SK-N-SH treated with all-trans-retinoic acid at 6 μM for 48 hours (cell line): ENCODE measurements at regions not wholly inside any gene's neighbourhood (a gene's known extent, or its start where the extent isn't known, plus 50 kb on each side); places are given as distances from the start of the nearest gene placed in this dataset.
A peak's percentile ranks its signal among the peaks of the same experiment; 100 is the strongest.

Source experiments
- ATAC-seq: fragments of 200-7000 bp; cut with Tn5 transposase; 3 replicates; pipeline ENCODE4 v1.9.1; 2020; ENCODE audit warnings: mild to moderate bottlenecking, moderate library complexity
- ARNTL ChIP-seq: fragments of 450-650 bp; formaldehyde crosslinking; IDR thresholded peaks from 2 replicates; pipeline ENCODE4 v1.5.0; 2020; ENCODE audit warnings: low read depth, mild to moderate bottlenecking, moderate library complexity, borderline replicate concordance
- BACH2 ChIP-seq: fragments of 250-450 bp; sonication (Bioruptor Pico); IDR thresholded peaks from 2 replicates; pipeline ENCODE4 v1.9.0; 2021; ENCODE audit warnings: mild to moderate bottlenecking, borderline replicate concordance
- CREB5 ChIP-seq: fragments of 250-450 bp; sonication (Bioruptor Pico); IDR thresholded peaks from 2 replicates; pipeline ENCODE4 v1.5.1; 2020; ENCODE audit warnings: low read depth, mild to moderate bottlenecking, moderate library complexity
- CSDC2 ChIP-seq: fragments of 250-450 bp; sonication (Bioruptor Pico); IDR thresholded peaks from 2 replicates; pipeline ENCODE4 v1.5.0; 2020; ENCODE audit warnings: mild to moderate bottlenecking, moderate library complexity
- ESRRG ChIP-seq: fragments of 250-450 bp; sonication (Bioruptor Pico); IDR thresholded peaks from 2 replicates; pipeline ENCODE4 v1.6.1; 2021; ENCODE audit warnings: mild to moderate bottlenecking
- GLIS3 ChIP-seq: fragments of 250-450 bp; sonication (Bioruptor Pico); IDR thresholded peaks from 2 replicates; pipeline ENCODE4 v1.5.0; 2020; ENCODE audit warnings: mild to moderate bottlenecking, moderate library complexity
- ISL1 ChIP-seq: fragments of 250-450 bp; sonication (Bioruptor Pico); IDR thresholded peaks from 2 replicates; pipeline ENCODE4 v2.1.2; 2022; ENCODE audit warnings: mild to moderate bottlenecking, moderate library complexity
- OSR1 ChIP-seq: fragments of 250-450 bp; sonication (Bioruptor Pico); IDR thresholded peaks from 2 replicates; pipeline ENCODE4 v1.8.0; 2022; ENCODE audit warnings: moderate library complexity, mild to moderate bottlenecking, inconsistent platforms
- PATZ1 ChIP-seq: fragments of 250-450 bp; sonication (Bioruptor Pico); IDR thresholded peaks from 2 replicates; pipeline ENCODE4 v1.8.0; 2020; ENCODE audit warnings: mild to moderate bottlenecking, moderate library complexity, borderline replicate concordance
- POU6F1 ChIP-seq: fragments of 250-450 bp; sonication (Bioruptor Pico); IDR thresholded peaks from 2 replicates; pipeline ENCODE4 v1.8.0; 2021; ENCODE audit warnings: low read depth, mild to moderate bottlenecking, moderate library complexity, borderline replicate concordance
- PPARA ChIP-seq: fragments of 250-450 bp; sonication (Bioruptor Pico); IDR thresholded peaks from 2 replicates; pipeline ENCODE4 v1.5.0; 2020; ENCODE audit warnings: mild to moderate bottlenecking, borderline replicate concordance
- SNAI2 ChIP-seq: fragments of 250-450 bp; sonication (Bioruptor Pico); IDR thresholded peaks from 2 replicates; pipeline ENCODE4 v1.5.0; 2020; ENCODE audit warnings: mild to moderate bottlenecking, moderate library complexity
- TCF4 ChIP-seq: fragments of 250-450 bp; sonication (Bioruptor Pico); IDR thresholded peaks from 2 replicates; pipeline ENCODE4 v1.8.0; 2021; ENCODE audit warnings: mild to moderate bottlenecking, moderate library complexity, borderline replicate concordance
- TOX ChIP-seq: fragments of 250-450 bp; sonication (Bioruptor Pico); IDR thresholded peaks from 2 replicates; pipeline ENCODE4 v1.8.0; 2021; ENCODE audit warnings: mild to moderate bottlenecking, moderate library complexity, borderline replicate concordance
- TSHZ2 ChIP-seq: fragments of 250-450 bp; sonication (Bioruptor Pico); IDR thresholded peaks from 2 replicates; pipeline ENCODE4 v1.5.0; 2020; ENCODE audit warnings: mild to moderate bottlenecking, moderate library complexity
- ZC3H10 ChIP-seq: fragments of 250-450 bp; sonication (Bioruptor Pico); IDR thresholded peaks from 2 replicates; pipeline ENCODE4 v1.5.1; 2021; ENCODE audit warnings: mild to moderate bottlenecking, moderate library complexity
- ZFP30 ChIP-seq: fragments of 450-650 bp; formaldehyde crosslinking; IDR thresholded peaks from 2 replicates; pipeline ENCODE4 v1.5.0; 2022; ENCODE audit warnings: mild to moderate bottlenecking, moderate library complexity
- ZNF565 ChIP-seq: fragments of 450-650 bp; formaldehyde crosslinking; conservative IDR thresholded peaks from 2 replicates; pipeline ENCODE4 v1.5.0; 2020; ENCODE audit warnings: low read depth, mild to moderate bottlenecking, moderate library complexity
- ZNF70 ChIP-seq: fragments of 450-650 bp; formaldehyde crosslinking; IDR thresholded peaks from 2 replicates; pipeline ENCODE4 v1.5.0; 2020; ENCODE audit warnings: mild to moderate bottlenecking, moderate library complexity

GRCh38 chr13:90103099-90103784 lies 1244.2 kb upstream of the MIR17HG start:
- no peak for ATAC-seq
- TF ChIP-seq BACH2 (CRISPR knock-in tag) (no peak), TCF4 (CRISPR knock-in tag) (no peak), ZC3H10 (CRISPR knock-in tag) (no peak), PPARA (CRISPR knock-in tag) (no peak), ZNF565 (CRISPR knock-in tag) (no peak), SNAI2 (CRISPR knock-in tag) (no peak), PATZ1 (CRISPR knock-in tag) (no peak), GLIS3 (CRISPR knock-in tag) (no peak), TSHZ2 (CRISPR knock-in tag) (no peak), ARNTL (CRISPR knock-in tag) (no peak), ISL1 (CRISPR knock-in tag) (no peak), CSDC2 (CRISPR knock-in tag) (no peak), OSR1 (no peak), CREB5 (CRISPR knock-in tag) (no peak), ESRRG (no peak)

GRCh38 chr13:90104764-90105163 lies 1242.7 kb upstream of the MIR17HG start:
- TF ChIP-seq ZC3H10 (CRISPR knock-in tag) = no peak
- no peak for ATAC-seq

- TF ChIP-seq ZFP30 (CRISPR knock-in tag) (no peak), ARNTL (CRISPR knock-in tag) (no peak)
- TF ChIP-seq, all 23 proteins: peak for 0
- peak; percentile 77 for ATAC-seq
Observed at GRCh38 chr13:90105276-90105675, 1242.2 kb upstream of the MIR17HG start.

GRCh38 chr13:90105849-90106496 lies 1241.5 kb upstream of the MIR17HG start:
- TF ChIP-seq TOX (no peak), OSR1 (no peak), ISL1 (CRISPR knock-in tag) (no peak), POU6F1 (CRISPR knock-in tag) (no peak), TSHZ2 (CRISPR knock-in tag) (no peak), ZNF565 (CRISPR knock-in tag) (no peak), ARNTL (CRISPR knock-in tag) (no peak), ZNF70 (CRISPR knock-in tag) (no peak), BACH2 (CRISPR knock-in tag) (no peak), SNAI2 (CRISPR knock-in tag) (no peak)
- peak; percentile 85 for ATAC-seq
